Ascending aorta (tissue), 2 donors: ENCODE measurements at regions not wholly inside any gene's neighbourhood (a gene's known extent, or its start where the extent isn't known, plus 50 kb on each side); places are given as distances from the start of the nearest gene placed in this dataset.

Experiments
- DNase-seq, 2 donors: peaks; one replicate each; pipeline ENCODE4 v3.0.0-alpha.2; 2019; ENCODE audit warnings: low spot score in 2 of 2
- H3K27ac ChIP-seq, 2 donors: fragments of 200-600 bp; sonication (generic); one replicate each; pipeline ENCODE4 v1.5.1; 2016 to 2017; ENCODE audit warnings: mild to moderate bottlenecking in 1 of 2
- H3K27me3 ChIP-seq: fragments of 200-600 bp; sonication (generic); one replicate; pipeline ENCODE4 v1.5.1; 2017
- H3K36me3 ChIP-seq, 2 donors: fragments of 200-600 bp; sonication (generic); one replicate each; pipeline ENCODE4 v1.5.1; 2016
- H3K4me1 ChIP-seq, 2 donors: fragments of 200-600 bp; sonication (generic); one replicate each; pipeline ENCODE4 v1.5.1; 2016 to 2017; ENCODE audit warnings: mild to moderate bottlenecking in 1 of 2
- H3K4me3 ChIP-seq, 2 donors: fragments of 200-600 bp; sonication (generic); one replicate each; pipeline ENCODE4 v1.5.1; 2016 to 2017; ENCODE audit warnings: mild to moderate bottlenecking in 1 of 2
- H3K9me3 ChIP-seq, 2 donors: fragments of 200-600 bp; sonication (generic); one replicate each; pipeline ENCODE4 v1.5.1; 2016
- intact Hi-C: fragments of 100-400 bp; cut with DNase I; formaldehyde crosslinking; loops from one replicate; pipeline ENCODE4 v1.15.1; 2023
- TF ChIP-seq, protein P1 (sequence below), 3 experiments: fragments of 200-600 bp in 2 of 3; fragments of 450-650 bp in 1 of 3; sonication (generic) in 2 of 3; IDR thresholded peaks; one replicate each; pipeline ENCODE4 v1.5.1; 2016 to 2019; ENCODE audit warnings: antibody characterized with exemption in 3 of 3, mild to moderate bottlenecking in 1 of 3, moderate library complexity in 1 of 3

DNA sequence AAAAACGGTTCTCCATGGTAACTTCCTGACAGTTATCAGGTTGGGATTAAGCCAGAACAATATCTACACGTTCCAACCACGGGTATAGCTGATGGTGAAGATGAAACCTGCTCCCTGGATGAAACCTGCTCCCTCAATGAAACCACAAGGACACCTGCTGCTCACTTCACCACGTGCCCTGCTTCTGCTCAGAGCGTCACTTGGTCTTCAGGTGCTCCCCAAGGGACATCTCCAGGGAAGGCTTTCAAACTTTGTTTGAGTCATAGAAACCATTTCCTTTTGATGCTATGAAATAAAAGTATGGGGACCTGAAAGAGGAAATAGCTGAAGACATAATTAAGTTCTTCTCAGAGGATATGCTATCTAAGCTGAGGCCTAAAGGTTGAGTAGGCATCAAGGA lies 242.4 kb downstream of the MED10 start:
- Histone ChIP-seq H3K36me3 (no peaks in the 10 kb centered on the region), H3K27ac (no peak overlapping the region), H3K9me3 (no peaks in the 10 kb centered on the region), H3K4me3 (no peak overlapping the region), H3K27me3 (no peaks in the 10 kb centered on the region), H3K4me1 (no peaks in the 10 kb centered on the region)
- no peak for DNase-seq
- intact Hi-C loops, result no loop called here
- TF ChIP-seq, protein P1, sequence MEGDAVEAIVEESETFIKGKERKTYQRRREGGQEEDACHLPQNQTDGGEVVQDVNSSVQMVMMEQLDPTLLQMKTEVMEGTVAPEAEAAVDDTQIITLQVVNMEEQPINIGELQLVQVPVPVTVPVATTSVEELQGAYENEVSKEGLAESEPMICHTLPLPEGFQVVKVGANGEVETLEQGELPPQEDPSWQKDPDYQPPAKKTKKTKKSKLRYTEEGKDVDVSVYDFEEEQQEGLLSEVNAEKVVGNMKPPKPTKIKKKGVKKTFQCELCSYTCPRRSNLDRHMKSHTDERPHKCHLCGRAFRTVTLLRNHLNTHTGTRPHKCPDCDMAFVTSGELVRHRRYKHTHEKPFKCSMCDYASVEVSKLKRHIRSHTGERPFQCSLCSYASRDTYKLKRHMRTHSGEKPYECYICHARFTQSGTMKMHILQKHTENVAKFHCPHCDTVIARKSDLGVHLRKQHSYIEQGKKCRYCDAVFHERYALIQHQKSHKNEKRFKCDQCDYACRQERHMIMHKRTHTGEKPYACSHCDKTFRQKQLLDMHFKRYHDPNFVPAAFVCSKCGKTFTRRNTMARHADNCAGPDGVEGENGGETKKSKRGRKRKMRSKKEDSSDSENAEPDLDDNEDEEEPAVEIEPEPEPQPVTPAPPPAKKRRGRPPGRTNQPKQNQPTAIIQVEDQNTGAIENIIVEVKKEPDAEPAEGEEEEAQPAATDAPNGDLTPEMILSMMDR (IDR thresholded peaks at IDR 0.05), result no peak

DNA sequence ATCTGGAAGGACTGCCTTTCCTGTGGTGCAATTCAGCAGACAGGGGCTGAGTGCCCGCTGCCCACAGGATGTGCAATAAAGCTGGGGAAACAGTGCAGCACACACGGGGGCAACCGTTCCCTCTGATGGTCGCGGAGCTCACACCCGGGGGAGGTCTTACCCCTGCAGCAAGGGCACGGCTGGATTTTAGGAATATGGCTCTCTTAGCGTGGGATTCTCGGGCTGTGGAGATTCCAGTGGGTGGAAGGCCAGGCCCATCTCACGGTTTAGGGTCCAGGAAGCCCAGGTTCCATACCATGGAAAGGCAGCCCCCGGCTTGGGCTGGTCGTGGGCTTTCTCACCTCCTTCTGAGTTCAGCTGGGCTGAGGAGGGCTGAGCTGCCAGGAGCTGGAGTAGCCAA lies 244.1 kb downstream of the MED10 start:
- no peaks in the 10 kb centered on the region for H3K36me3 ChIP-seq
- H3K9me3 ChIP-seq, result no peaks in the 10 kb centered on the region
- H3K4me1 ChIP-seq, result no peaks in the 10 kb centered on the region
- H3K4me3 ChIP-seq, result no peak overlapping the region
- DNase-seq, result no peak
- H3K27ac ChIP-seq, result no peak overlapping the region
- intact Hi-C loops, result no loop called here
- TF ChIP-seq, protein P1 (IDR thresholded peaks at IDR 0.05), result no peak
- no peaks in the 10 kb centered on the region for H3K27me3 ChIP-seq

DNA sequence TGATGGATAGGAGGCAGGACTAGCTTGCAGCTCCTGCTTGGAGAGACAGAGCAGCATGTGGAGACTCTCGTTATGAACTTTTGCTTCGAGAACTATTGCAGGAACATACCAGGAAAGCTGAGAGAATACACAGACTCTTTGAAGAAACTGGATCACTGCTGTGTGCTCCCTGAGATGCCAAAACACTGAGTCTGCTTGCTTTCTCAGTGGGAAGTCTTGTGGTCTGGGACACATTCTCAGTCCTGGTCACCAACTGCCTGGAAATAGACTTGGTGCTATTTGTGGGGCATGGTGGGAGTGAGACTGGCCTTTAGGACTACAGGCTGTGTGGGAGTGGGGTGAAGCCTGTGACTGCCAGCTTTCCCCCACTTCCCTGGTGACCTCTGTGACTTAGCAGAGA lies 252.6 kb downstream of the MED10 start:
- TF ChIP-seq, protein P1 (IDR thresholded peaks at IDR 0.05), result no peak
- no peaks in the 10 kb centered on the region for H3K9me3 ChIP-seq

DNA sequence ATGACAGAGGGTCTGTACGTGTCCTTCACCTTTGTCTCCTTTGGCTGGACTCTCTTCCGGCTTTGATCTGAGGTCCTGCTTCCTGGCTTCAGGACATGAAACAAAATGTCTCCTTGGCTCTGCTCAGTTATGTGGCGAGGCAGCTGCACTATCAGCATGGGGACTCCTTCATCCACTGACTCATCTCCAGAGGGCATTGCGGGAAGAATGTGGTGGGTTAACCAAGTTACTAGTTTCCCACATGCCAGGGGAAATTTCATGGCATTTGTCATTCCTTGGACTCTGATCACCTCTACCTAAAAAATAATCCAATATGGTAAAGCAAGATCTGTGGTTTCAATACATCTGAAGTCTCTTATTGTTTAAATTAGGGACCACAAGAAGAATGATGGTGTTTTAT lies 259.7 kb downstream of the MED10 start:
- TF ChIP-seq, protein P1 (IDR thresholded peaks at IDR 0.05), result no peak
- H3K4me1 ChIP-seq, result no peaks in the 10 kb centered on the region
- H3K27ac ChIP-seq, result no peak overlapping the region
- no peaks in the 10 kb centered on the region for H3K9me3 ChIP-seq
- no peak for DNase-seq
- H3K27me3 ChIP-seq, result no peaks in the 10 kb centered on the region
- intact Hi-C loops, result no loop called here
- no peak overlapping the region for H3K4me3 ChIP-seq
- no peaks in the 10 kb centered on the region for H3K36me3 ChIP-seq

More for the DNA sequence above, 252.6 kb downstream of the MED10 start:
- no peaks in the 10 kb centered on the region for H3K36me3 ChIP-seq
- no peaks in the 10 kb centered on the region for H3K4me1 ChIP-seq
- no peak for DNase-seq
- intact Hi-C loops, result no loop called here
- no peak overlapping the region for H3K27ac ChIP-seq
- H3K27me3 ChIP-seq, result no peaks in the 10 kb centered on the region
- H3K4me3 ChIP-seq, result no peak overlapping the region

DNA sequence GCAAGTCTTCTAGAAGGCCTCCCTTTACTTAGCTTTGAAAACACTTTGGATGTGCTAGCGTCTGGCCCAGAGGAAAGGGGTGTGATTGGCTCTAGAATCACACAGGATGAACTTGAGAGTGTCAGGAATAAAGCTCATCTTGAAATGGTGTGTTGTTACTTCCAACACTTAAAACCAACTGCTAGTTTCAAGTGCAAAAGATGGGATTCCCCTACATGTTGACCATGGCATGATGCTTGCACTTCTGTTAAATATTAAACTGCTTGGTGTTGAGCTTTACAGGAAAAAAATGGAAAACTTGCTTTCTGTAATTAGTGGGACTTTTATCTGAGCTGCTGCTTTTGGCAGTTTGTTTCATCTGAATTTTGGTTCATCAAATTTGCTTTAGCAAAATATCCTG lies 261.1 kb downstream of the MED10 start:
- intact Hi-C loops, result no loop called here

More for the DNA sequence above, 261.1 kb downstream of the MED10 start:
- H3K4me3 ChIP-seq, result no peak overlapping the region
- H3K27me3 ChIP-seq, result no peaks in the 10 kb centered on the region
- TF ChIP-seq, protein P1 (IDR thresholded peaks at IDR 0.05), result no peak
- no peaks in the 10 kb centered on the region for H3K4me1 ChIP-seq
- no peak for DNase-seq
- H3K36me3 ChIP-seq, result no peaks in the 10 kb centered on the region
- H3K9me3 ChIP-seq, result no peaks in the 10 kb centered on the region
- H3K27ac ChIP-seq, result no peak overlapping the region
